ENCODE measurements at regions not wholly inside any gene's neighbourhood (a gene's known extent, or its start where the extent isn't known, plus 50 kb on each side); places are given as distances from the start of the nearest gene placed in this dataset.
"Not testable (repeated sequence)": the region's sequence is repeated elsewhere in the genome, so short reads cannot be mapped to it uniquely, and the experiment has no call there.

GRCh38 chrX:43405191-43405590 is 250.9 kb upstream of the MAOA start:
- DNase-seq, result no peak

- no peak for DNase-seq
These were observed 232.2 kb upstream of the MAOA start for GRCh38 chrX:43423876-43424275.

- peak in 1 of 2 donors; percentile 19 for DNase-seq
These were observed 219.6 kb upstream of the MAOA start for GRCh38 chrX:43436517-43436916.

GRCh38 chrX:43446752-43447151 is 209.3 kb upstream of the MAOA start:
- no peak for DNase-seq

GRCh38 chrX:43448688-43449087 is 207.4 kb upstream of the MAOA start:
- no peak for DNase-seq

- DNase-seq, result no peak
These were observed 205.7 kb upstream of the MAOA start for GRCh38 chrX:43450355-43450754.

GRCh38 chrX:43451976-43452686 is 204.0 kb upstream of the MAOA start:
- DNase-seq, result not testable (repeated sequence)

- no peak for DNase-seq
These were observed 200.0 kb upstream of the MAOA start for GRCh38 chrX:43456063-43456462.

GRCh38 chrX:43456906-43457305 is 199.2 kb upstream of the MAOA start:
- DNase-seq, result no peak

- DNase-seq, result no peak
These were observed 188.4 kb upstream of the MAOA start for GRCh38 chrX:43467608-43468234.

- DNase-seq, result no peak
These were observed 186.6 kb upstream of the MAOA start for GRCh38 chrX:43469391-43470054.

- DNase-seq, result no peak
These were observed 181.8 kb upstream of the MAOA start for GRCh38 chrX:43474321-43474720.

- no peak for DNase-seq
These were observed 177.0 kb upstream of the MAOA start for GRCh38 chrX:43479070-43479469.

- no peak for DNase-seq
These were observed 176.2 kb upstream of the MAOA start for GRCh38 chrX:43479850-43480249.

GRCh38 chrX:43481576-43481975 is 174.5 kb upstream of the MAOA start:
- no peak for DNase-seq

- DNase-seq, result no peak
These were observed 162.3 kb upstream of the MAOA start for GRCh38 chrX:43493756-43494155.

- no peak for DNase-seq
These were observed 155.9 kb upstream of the MAOA start for GRCh38 chrX:43500246-43500645.

GRCh38 chrX:43500996-43501694 is 155.0 kb upstream of the MAOA start:
- DNase-seq, result no peak

- DNase-seq, result no peak
These were observed 151.7 kb upstream of the MAOA start for GRCh38 chrX:43504394-43504793.

GRCh38 chrX:43505769-43506168 is 150.3 kb upstream of the MAOA start:
- DNase-seq, result no peak

GRCh38 chrX:43508694-43509093 is 147.4 kb upstream of the MAOA start:
- no peak for DNase-seq

GRCh38 chrX:43510209-43510608 is 145.9 kb upstream of the MAOA start:
- DNase-seq, result no peak

- no peak for DNase-seq
These were observed 143.0 kb upstream of the MAOA start for GRCh38 chrX:43513085-43513484.

GRCh38 chrX:43514820-43515219 is 141.3 kb upstream of the MAOA start:
- DNase-seq, result no peak

All from CD4-positive, alpha-beta T cell treated with Interleukin-4 for 1 hour (primary cell).